ENCODE measurements at regions not wholly inside any gene's neighbourhood (a gene's known extent, or its start where the extent isn't known, plus 50 kb on each side); places are given as distances from the start of the nearest gene placed in this dataset.

DNA sequence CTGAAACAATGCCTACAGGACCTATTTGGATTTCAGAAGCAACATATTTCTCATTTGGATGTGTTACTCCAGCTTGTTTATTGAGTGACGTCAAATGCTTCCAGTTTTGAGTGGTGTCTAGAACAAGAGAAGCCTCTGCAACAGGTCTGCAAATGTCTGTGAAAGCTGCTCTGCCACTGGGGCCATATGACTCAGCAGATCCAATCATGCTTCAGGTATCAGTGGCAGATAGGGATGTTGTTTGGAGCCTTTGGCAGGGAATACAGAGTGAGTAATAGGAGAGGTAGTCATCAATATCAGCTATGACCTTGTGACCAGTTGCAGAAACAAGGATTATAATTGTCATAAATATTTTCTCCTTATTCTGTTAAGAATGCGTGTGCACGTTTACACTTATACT lies 141.1 kb upstream of the ZXDA start:
- Mint-ChIP-seq H3K4me3 (no peak overlapping the region), H3K36me3 (no peaks in the 10 kb centered on the region), H3K9me3 (peaks cover 0 to 27% (median 18%) of the 10 kb centered on the region in 7 donors), H3K27me3 (no peaks in the 10 kb centered on the region), H3K4me1 (no peaks in the 10 kb centered on the region), H3K27ac (no peak overlapping the region)
- ATAC-seq (ENCODE audit: low read depth in 2 of 2) (no peak), DNase-seq (no peak)

DNA sequence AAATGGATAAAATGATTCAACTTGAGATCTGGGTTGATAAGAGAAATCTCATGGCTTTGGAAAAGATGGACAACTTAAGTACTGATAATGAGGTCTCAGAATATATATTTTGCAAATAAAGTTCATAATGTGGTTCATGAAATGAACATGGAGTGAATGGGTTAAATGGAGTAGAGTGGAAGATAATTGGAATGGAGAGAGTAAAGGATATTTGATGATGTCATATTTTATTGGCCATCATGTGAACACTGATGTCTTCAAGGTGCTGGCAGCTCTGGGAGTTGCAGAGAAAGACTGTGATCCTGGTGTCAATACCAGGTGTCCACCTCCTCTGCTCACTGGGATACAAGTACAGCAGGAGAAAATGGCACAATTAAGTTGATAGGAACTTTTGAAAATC lies 133.9 kb upstream of the ZXDA start:
- Mint-ChIP-seq H3K9me3 (peaks cover 0 to 36% (median 20%) of the 10 kb centered on the region in 7 donors), H3K27ac (no peak overlapping the region), H3K4me3 (no peak overlapping the region), H3K27me3 (peaks cover 0 to 10% (median 6%) of the 10 kb centered on the region in 3 donors), H3K4me1 (no peaks in the 10 kb centered on the region), H3K36me3 (no peaks in the 10 kb centered on the region)
- DNase-seq (no peak), ATAC-seq (ENCODE audit: low read depth in 2 of 2) (no peak)

DNA sequence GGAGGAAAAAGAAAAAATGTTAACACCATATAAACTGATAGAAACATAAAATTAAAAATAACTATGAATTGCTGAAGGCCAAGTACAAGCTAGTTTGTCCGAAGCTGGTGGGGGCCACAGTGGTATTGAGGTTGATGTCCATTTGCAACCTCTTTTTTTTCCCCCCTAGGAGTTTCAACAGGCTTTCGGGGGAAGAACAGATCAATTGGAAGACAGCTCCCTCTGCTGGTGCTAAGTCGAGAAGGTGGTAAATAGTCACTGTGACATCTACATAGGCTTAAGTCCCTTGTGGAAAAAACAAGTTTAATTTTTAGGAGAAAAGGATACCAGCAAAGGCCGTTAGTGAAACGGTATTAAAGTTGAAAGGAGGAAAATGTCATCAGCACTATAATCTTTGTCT lies 115.7 kb upstream of the ZXDA start:
- Mint-ChIP-seq H3K9me3 (no peaks in the 10 kb centered on the region), H3K4me1 (peaks cover 0 to 3% (median 0%) of the 10 kb centered on the region in 3 donors)

DNA sequence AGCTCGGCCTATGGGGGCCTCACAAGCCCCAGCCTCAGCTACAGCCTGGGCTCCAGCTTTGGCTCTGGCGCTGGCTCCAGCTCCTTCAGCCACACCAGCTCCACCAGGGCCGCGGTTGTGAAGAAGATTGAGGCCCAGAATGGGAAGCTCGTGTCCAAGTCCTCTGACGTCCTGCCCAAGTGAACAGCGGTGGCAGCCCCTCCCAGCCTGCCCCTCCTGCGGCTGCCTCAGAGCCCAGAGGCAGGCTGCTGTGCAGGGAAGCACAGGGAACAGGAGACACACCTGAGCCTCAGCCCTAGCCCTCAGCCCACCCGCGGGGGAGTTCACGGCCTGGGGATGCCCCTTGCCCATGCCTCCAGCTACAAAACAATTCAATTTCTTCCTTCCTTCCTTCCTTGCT lies 75.7 kb upstream of the ZXDA start:
- H3K4me3 Mint-ChIP-seq: peak overlapping the region in 1 of 8 donors; percentile 53
- DNase-seq (no peak), ATAC-seq (ENCODE audit: low read depth in 2 of 2) (no peak)
- peaks cover 0 to 15% of the 10 kb centered on the region in 2 donors for H3K36me3 Mint-ChIP-seq
- peak overlapping the region in 1 of 6 donors; percentile 71 for H3K27ac Mint-ChIP-seq
- peaks cover 6 to 32% (median 23%) of the 10 kb centered on the region in 7 donors for H3K9me3 Mint-ChIP-seq
- no peaks in the 10 kb centered on the region for H3K4me1 Mint-ChIP-seq
- peaks cover 0 to 8% (median 6%) of the 10 kb centered on the region in 3 donors for H3K27me3 Mint-ChIP-seq

More for the DNA sequence above, 115.7 kb upstream of the ZXDA start:
- Mint-ChIP-seq H3K27ac (no peak overlapping the region), H3K27me3 (no peaks in the 10 kb centered on the region), H3K36me3 (no peaks in the 10 kb centered on the region), H3K4me3 (no peak overlapping the region)
- DNase-seq (peak; percentile 37), ATAC-seq (ENCODE audit: low read depth in 2 of 2) (peak in 1 of 2 donors; percentile 44)

DNA sequence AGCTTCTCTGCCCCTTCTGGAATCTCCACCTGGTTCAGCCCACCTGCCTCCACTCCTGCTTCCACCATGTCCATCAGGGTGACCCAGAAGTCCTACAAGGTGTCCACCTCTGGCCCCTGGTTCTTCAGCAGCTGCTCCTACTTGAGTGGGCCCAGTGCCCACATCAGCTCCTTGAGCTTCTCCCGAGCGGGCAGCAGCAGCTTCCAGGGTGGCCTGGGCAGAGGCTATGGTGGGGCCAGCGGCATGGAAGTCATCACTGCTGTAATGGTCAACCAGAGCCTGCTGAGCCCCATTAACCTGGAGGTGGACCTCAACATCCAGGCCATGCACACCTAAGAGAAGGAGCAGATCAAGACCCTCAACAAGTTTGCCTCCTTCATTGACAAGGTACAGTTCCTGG lies 74.4 kb upstream of the ZXDA start:
- no peak for DNase-seq
- peaks cover 6 to 26% (median 15%) of the 10 kb centered on the region in 7 donors for H3K9me3 Mint-ChIP-seq
- no peaks in the 10 kb centered on the region for H3K4me1 Mint-ChIP-seq
- ATAC-seq (ENCODE audit: low read depth in 2 of 2): no peak
- H3K36me3 Mint-ChIP-seq: peaks cover 0 to 15% of the 10 kb centered on the region in 2 donors
- H3K4me3 Mint-ChIP-seq: no peak overlapping the region
- no peak overlapping the region for H3K27ac Mint-ChIP-seq
- peaks cover 0 to 8% (median 6%) of the 10 kb centered on the region in 3 donors for H3K27me3 Mint-ChIP-seq

DNA sequence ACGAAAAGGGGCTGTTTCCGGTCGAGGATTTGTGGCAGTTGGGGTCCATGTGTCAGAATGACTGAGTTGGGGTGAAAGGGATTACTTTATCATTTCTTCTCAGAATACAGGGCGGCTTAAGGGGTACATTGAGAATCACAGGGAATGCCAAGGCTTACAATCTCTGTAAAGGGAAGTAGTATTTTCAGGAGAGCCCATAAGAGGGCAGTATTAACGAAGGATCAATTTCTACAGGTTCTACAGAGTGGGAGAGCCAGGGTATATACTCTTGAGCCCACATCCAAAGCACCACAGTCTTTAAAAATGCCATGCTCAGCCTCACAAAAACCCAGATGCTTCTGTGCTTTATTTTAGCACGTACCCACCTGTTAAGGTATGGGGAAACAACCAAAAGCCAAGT lies 67.7 kb upstream of the ZXDA start:
- ATAC-seq (ENCODE audit: low read depth in 2 of 2) (no peak), DNase-seq (no peak)
- Mint-ChIP-seq H3K9me3 (peaks cover 0 to 3% (median 0%) of the 10 kb centered on the region in 7 donors), H3K4me3 (no peak overlapping the region), H3K4me1 (no peaks in the 10 kb centered on the region), H3K27me3 (peaks cover 0 to 7% (median 0%) of the 10 kb centered on the region in 3 donors), H3K27ac (no peak overlapping the region), H3K36me3 (no peaks in the 10 kb centered on the region)

DNA sequence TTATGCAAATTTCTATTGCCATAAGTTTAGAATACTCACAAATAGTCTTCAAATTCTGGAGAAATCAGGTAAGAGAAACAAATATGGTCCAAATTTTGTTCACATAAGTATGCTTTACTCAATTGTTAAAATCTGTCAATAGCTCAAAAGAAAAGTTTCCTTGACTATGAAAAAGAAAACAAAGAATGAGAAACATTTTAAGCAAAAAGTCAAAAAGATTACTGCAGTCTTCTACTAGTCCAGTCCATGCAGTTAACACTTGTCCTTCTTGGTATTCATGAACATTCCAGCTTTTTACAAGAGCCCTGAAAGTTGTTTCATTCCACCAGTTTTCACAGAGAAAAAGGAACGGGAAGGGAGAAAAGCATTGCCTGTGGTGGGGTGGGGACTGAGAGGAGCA lies 54.7 kb upstream of the ZXDA start:
- DNase-seq: no peak
- H3K36me3 Mint-ChIP-seq: peaks cover 0 to 7% of the 10 kb centered on the region in 2 donors
- no peak for ATAC-seq (ENCODE audit: low read depth in 2 of 2)
- H3K9me3 Mint-ChIP-seq: peaks cover 8 to 52% (median 30%) of the 10 kb centered on the region in 7 donors
- H3K4me1 Mint-ChIP-seq: no peaks in the 10 kb centered on the region
- H3K27me3 Mint-ChIP-seq: no peaks in the 10 kb centered on the region
- H3K27ac Mint-ChIP-seq: no peak overlapping the region
- no peak overlapping the region for H3K4me3 Mint-ChIP-seq
